GM18873 (cell line): ENCODE measurements at regions not wholly inside any gene's neighbourhood (a gene's known extent, or its start where the extent isn't known, plus 50 kb on each side); places are given as distances from the start of the nearest gene placed in this dataset.

ENCODE experiments used
- ATAC-seq: cut with Tn5 transposase; IDR thresholded peaks from one replicate; pipeline ENCODE4 v1.9.1; 2021; ENCODE audit warnings: mild to moderate bottlenecking, moderate library complexity, moderate number of reproducible peaks; ENCODE audit not compliant: unreplicated experiment, low FRiP score

- ATAC-seq, result no peak
Measured at GRCh38 chr16:52068447-52069074, 478.4 kb downstream of the TOX3 start.

GRCh38 chr16:52066962-52067361 lies 480.0 kb downstream of the TOX3 start:
- no peak for ATAC-seq

GRCh38 chr16:52056259-52056658 lies 490.7 kb downstream of the TOX3 start:
- no peak for ATAC-seq

GRCh38 chr16:52055381-52055780 lies 491.6 kb downstream of the TOX3 start:
- ATAC-seq, result no peak

GRCh38 chr16:52054326-52054725 lies 492.6 kb downstream of the TOX3 start:
- no peak for ATAC-seq

GRCh38 chr16:52052818-52053217 lies 494.1 kb downstream of the TOX3 start:
- no peak for ATAC-seq

- ATAC-seq, result no peak
Measured at GRCh38 chr16:52051414-52052172, 495.4 kb downstream of the TOX3 start.

GRCh38 chr16:52050418-52050817 lies 496.5 kb downstream of the TOX3 start:
- no peak for ATAC-seq

GRCh38 chr16:52035436-52035835 lies 511.5 kb downstream of the TOX3 start:
- no peak for ATAC-seq

GRCh38 chr16:52034830-52035229 lies 512.1 kb downstream of the TOX3 start:
- ATAC-seq, result no peak

- ATAC-seq, result no peak
Measured at GRCh38 chr16:52033992-52034391, 513.0 kb downstream of the TOX3 start.

GRCh38 chr16:52022980-52023379 lies 524.0 kb downstream of the TOX3 start:
- ATAC-seq, result no peak

GRCh38 chr16:52022177-52022576 lies 524.8 kb downstream of the TOX3 start:
- ATAC-seq, result no peak

- no peak for ATAC-seq
Measured at GRCh38 chr16:52016387-52016786, 530.6 kb downstream of the TOX3 start.

GRCh38 chr16:52005551-52005950 lies 541.4 kb downstream of the TOX3 start:
- no peak for ATAC-seq

GRCh38 chr16:52004343-52004742 lies 542.6 kb downstream of the TOX3 start:
- no peak for ATAC-seq

- no peak for ATAC-seq
Measured at GRCh38 chr16:52002026-52002425, 544.9 kb downstream of the TOX3 start.

GRCh38 chr16:51996516-51996915 lies 550.4 kb downstream of the TOX3 start:
- ATAC-seq, result no peak

- ATAC-seq, result no peak
Measured at GRCh38 chr16:51994597-51994996, 552.3 kb downstream of the TOX3 start.

GRCh38 chr16:51989637-51990230 lies 557.2 kb downstream of the TOX3 start:
- ATAC-seq, result no peak

- ATAC-seq, result no peak
Measured at GRCh38 chr16:51988977-51989376, 558.0 kb downstream of the TOX3 start.

GRCh38 chr16:51987519-51987918 lies 559.4 kb downstream of the TOX3 start:
- no peak for ATAC-seq
